Skeletal muscle satellite cell (primary cell): ENCODE measurements at regions not wholly inside any gene's neighbourhood (a gene's known extent, or its start where the extent isn't known, plus 50 kb on each side); places are given as distances from the start of the nearest gene placed in this dataset.

ENCODE experiments used
- H3K27me3 ChIP-seq: 2 replicates; pipeline ENCODE4 v1.7.0; 2013; ENCODE audit warnings: low read length; ENCODE audit not compliant: control insufficient read depth, insufficient read depth
- H3K36me3 ChIP-seq: 2 replicates; pipeline ENCODE4 v1.7.0; 2013; ENCODE audit warnings: mild to moderate bottlenecking, control low read depth, low read length; ENCODE audit not compliant: insufficient read depth
- H3K4me1 ChIP-seq: 2 replicates; pipeline ENCODE4 v1.7.0; 2013; ENCODE audit warnings: low read length; ENCODE audit not compliant: control insufficient read depth, insufficient read depth
- H3K4me2 ChIP-seq: 2 replicates; pipeline ENCODE4 v1.7.0; 2013; ENCODE audit warnings: mild to moderate bottlenecking, low read length
- H3K4me3 ChIP-seq: 2 replicates; pipeline ENCODE4 v1.7.0; 2013; ENCODE audit warnings: low read length
- H3K9ac ChIP-seq: 2 replicates; pipeline ENCODE4 v1.7.0; 2013; ENCODE audit warnings: mild to moderate bottlenecking, low read depth, low read length, moderate library complexity
- H3K9me3 ChIP-seq: replicated peaks from 2 replicates; pipeline ENCODE4 v1.7.0; 2013; ENCODE audit warnings: mild to moderate bottlenecking, control low read depth, low read length

- Histone ChIP-seq H3K4me2 (no peak overlapping the region), H3K9me3 (no peaks in the 10 kb centered on the region), H3K4me1 (no peaks in the 10 kb centered on the region), H3K27me3 (peaks cover 7% of the 10 kb centered on the region), H3K9ac (no peak overlapping the region), H3K4me3 (no peak overlapping the region), H3K36me3 (no peaks in the 10 kb centered on the region)
These were observed 327.1 kb upstream of the MPDZ start for GRCh38 chr9:13606586-13606985.

GRCh38 chr9:13603921-13604320 is 324.4 kb upstream of the MPDZ start:
- Histone ChIP-seq H3K9me3 (no peaks in the 10 kb centered on the region), H3K27me3 (peaks cover 5% of the 10 kb centered on the region), H3K4me2 (no peak overlapping the region), H3K36me3 (no peaks in the 10 kb centered on the region), H3K9ac (no peak overlapping the region), H3K4me1 (no peaks in the 10 kb centered on the region), H3K4me3 (no peak overlapping the region)

- H3K9ac ChIP-seq: no peak overlapping the region
- no peaks in the 10 kb centered on the region for H3K4me1 ChIP-seq
- H3K4me2 ChIP-seq: no peak overlapping the region
- H3K27me3 ChIP-seq: no peaks in the 10 kb centered on the region
- H3K4me3 ChIP-seq: no peak overlapping the region
- no peaks in the 10 kb centered on the region for H3K9me3 ChIP-seq
- H3K36me3 ChIP-seq: no peaks in the 10 kb centered on the region
These were observed 319.2 kb upstream of the MPDZ start for GRCh38 chr9:13598738-13599137.

- no peak overlapping the region for H3K4me2 ChIP-seq
These were observed 317.9 kb upstream of the MPDZ start for GRCh38 chr9:13597427-13597826.

GRCh38 chr9:13597004-13597403 is 317.5 kb upstream of the MPDZ start:
- Histone ChIP-seq H3K27me3 (no peaks in the 10 kb centered on the region), H3K4me2 (no peak overlapping the region), H3K9ac (no peak overlapping the region), H3K4me3 (no peak overlapping the region), H3K4me1 (no peaks in the 10 kb centered on the region), H3K36me3 (no peaks in the 10 kb centered on the region), H3K9me3 (no peaks in the 10 kb centered on the region)

More at GRCh38 chr9:13597427-13597826, 317.9 kb upstream of the MPDZ start:
- Histone ChIP-seq H3K4me1 (no peaks in the 10 kb centered on the region), H3K9me3 (no peaks in the 10 kb centered on the region), H3K36me3 (no peaks in the 10 kb centered on the region), H3K4me3 (no peak overlapping the region), H3K27me3 (no peaks in the 10 kb centered on the region), H3K9ac (no peak overlapping the region)

- Histone ChIP-seq H3K27me3 (peaks cover 2% of the 10 kb centered on the region), H3K9me3 (no peaks in the 10 kb centered on the region), H3K4me3 (no peak overlapping the region), H3K4me1 (no peaks in the 10 kb centered on the region), H3K4me2 (no peak overlapping the region), H3K36me3 (no peaks in the 10 kb centered on the region), H3K9ac (no peak overlapping the region)
These were observed 317.0 kb upstream of the MPDZ start for GRCh38 chr9:13596383-13596970.

- Histone ChIP-seq H3K4me1 (no peaks in the 10 kb centered on the region), H3K36me3 (no peaks in the 10 kb centered on the region), H3K27me3 (peaks cover 12% of the 10 kb centered on the region), H3K4me2 (no peak overlapping the region), H3K9ac (no peak overlapping the region), H3K4me3 (no peak overlapping the region), H3K9me3 (no peaks in the 10 kb centered on the region)
These were observed 311.5 kb upstream of the MPDZ start for GRCh38 chr9:13590996-13591395.

- Histone ChIP-seq H3K4me1 (no peaks in the 10 kb centered on the region), H3K4me2 (no peak overlapping the region), H3K36me3 (no peaks in the 10 kb centered on the region), H3K9me3 (no peaks in the 10 kb centered on the region), H3K9ac (no peak overlapping the region), H3K27me3 (peaks cover 12% of the 10 kb centered on the region), H3K4me3 (no peak overlapping the region)
These were observed 309.7 kb upstream of the MPDZ start for GRCh38 chr9:13589034-13589737.

- H3K27me3 ChIP-seq: peaks cover 12% of the 10 kb centered on the region
- no peaks in the 10 kb centered on the region for H3K36me3 ChIP-seq
- H3K4me2 ChIP-seq: no peak overlapping the region
- H3K4me3 ChIP-seq: no peak overlapping the region
- H3K4me1 ChIP-seq: no peaks in the 10 kb centered on the region
- no peak overlapping the region for H3K9ac ChIP-seq
- H3K9me3 ChIP-seq: no peaks in the 10 kb centered on the region
These were observed 308.9 kb upstream of the MPDZ start for GRCh38 chr9:13588151-13589033.

- Histone ChIP-seq H3K9me3 (no peaks in the 10 kb centered on the region), H3K36me3 (no peaks in the 10 kb centered on the region), H3K4me3 (no peak overlapping the region), H3K27me3 (peaks cover 12% of the 10 kb centered on the region), H3K4me2 (no peak overlapping the region), H3K4me1 (no peaks in the 10 kb centered on the region), H3K9ac (no peak overlapping the region)
These were observed 308.1 kb upstream of the MPDZ start for GRCh38 chr9:13587571-13587970.

- H3K4me3 ChIP-seq: no peak overlapping the region
- H3K4me2 ChIP-seq: no peak overlapping the region
- no peaks in the 10 kb centered on the region for H3K4me1 ChIP-seq
- no peaks in the 10 kb centered on the region for H3K36me3 ChIP-seq
- peaks cover 12% of the 10 kb centered on the region for H3K27me3 ChIP-seq
- H3K9me3 ChIP-seq: no peaks in the 10 kb centered on the region
- H3K9ac ChIP-seq: no peak overlapping the region
These were observed 307.3 kb upstream of the MPDZ start for GRCh38 chr9:13586587-13587374.
